Liver (tissue), 8 donors: ENCODE measurements at regions not wholly inside any gene's neighbourhood (a gene's known extent, or its start where the extent isn't known, plus 50 kb on each side); places are given as distances from the start of the nearest gene placed in this dataset.

Experiments used
- DNase-seq: peaks from one replicate; pipeline ENCODE4 v3.0.0-alpha.2; 2017; ENCODE audit warnings: low spot score
- H3K27ac ChIP-seq, 2 donors: one replicate each; pipeline ENCODE4 v1.7.0; 2013; ENCODE audit warnings: inconsistent platforms in 2 of 2, low read length in 2 of 2, control low read depth in 1 of 2, low read depth in 1 of 2, mild to moderate bottlenecking in 1 of 2
- H3K27me3 ChIP-seq, 4 donors: one replicate each; pipeline versions ENCODE4 v1.6.1 to v1.7.0; 2013; ENCODE audit warnings: low read length in 3 of 4, inconsistent platforms in 1 of 4, mild to moderate bottlenecking in 1 of 4, moderate library complexity in 1 of 4; ENCODE audit not compliant: control insufficient read depth in 4 of 4, insufficient read depth in 4 of 4
- H3K36me3 ChIP-seq, 4 donors: one replicate each; pipeline versions ENCODE4 v1.6.1 to v1.7.0; 2013; ENCODE audit warnings: low read length in 3 of 4, mild to moderate bottlenecking in 3 of 4, low read depth in 1 of 4, moderate library complexity in 1 of 4; ENCODE audit not compliant: control insufficient read depth in 4 of 4, insufficient read depth in 3 of 4
- H3K4me1 ChIP-seq, 4 donors: one replicate each; pipeline versions ENCODE4 v1.6.1 to v1.7.0; 2013; ENCODE audit warnings: low read length in 3 of 4, mild to moderate bottlenecking in 3 of 4, moderate library complexity in 1 of 4; ENCODE audit not compliant: control insufficient read depth in 4 of 4, insufficient read depth in 4 of 4
- H3K4me3 ChIP-seq, 3 donors: one replicate each; pipeline versions ENCODE4 v1.6.1 to v1.7.0; 2013; ENCODE audit warnings: low read length in 3 of 3, control low read depth in 1 of 3, low read depth in 1 of 3, mild to moderate bottlenecking in 1 of 3
- H3K9ac ChIP-seq, 2 donors: one replicate each; pipeline ENCODE4 v1.7.0; 2013; ENCODE audit warnings: low read length in 2 of 2, mild to moderate bottlenecking in 2 of 2, moderate library complexity in 2 of 2, control low read depth in 1 of 2, low read depth in 1 of 2
- H3K9me3 ChIP-seq, 4 donors: one replicate each; pipeline versions ENCODE4 v1.6.1 to v1.7.0; 2013; ENCODE audit warnings: low read length in 3 of 4; ENCODE audit not compliant: control insufficient read depth in 4 of 4
- EGR1 ChIP-seq, 2 donors: IDR thresholded peaks; 2 replicates each; pipeline ENCODE4 v1.6.1; 2016 to 2018; ENCODE audit warnings: antibody characterized with exemption in 2 of 2, low read depth in 2 of 2
- FOXA2 ChIP-seq: IDR thresholded peaks from 2 replicates; pipeline ENCODE4 v1.6.1; 2016; ENCODE audit warnings: antibody characterized with exemption
- GABPA ChIP-seq, 2 donors: IDR thresholded peaks in 1 of 2; conservative IDR thresholded peaks in 1 of 2; 2 replicates each; pipeline ENCODE4 v1.6.1; 2016; ENCODE audit warnings: antibody characterized with exemption in 2 of 2, mild to moderate bottlenecking in 1 of 2, moderate library complexity in 1 of 2
- HNF4A ChIP-seq, 2 donors: conservative IDR thresholded peaks; 2 replicates each; pipeline ENCODE4 v1.6.1; 2016; ENCODE audit warnings: antibody characterized with exemption in 2 of 2, mild to moderate bottlenecking in 2 of 2
- NR2F2 ChIP-seq: IDR thresholded peaks from 2 replicates; pipeline ENCODE4 v1.6.1; 2016; ENCODE audit warnings: antibody characterized with exemption
- RAD21 ChIP-seq, 2 donors: IDR thresholded peaks; 2 replicates each; pipeline ENCODE4 v1.6.1; 2016; ENCODE audit warnings: antibody characterized with exemption in 2 of 2, mild to moderate bottlenecking in 2 of 2
- RXRA ChIP-seq, 2 donors: IDR thresholded peaks; 2 replicates each; pipeline ENCODE4 v1.6.1; 2017 to 2018; ENCODE audit warnings: antibody characterized with exemption in 2 of 2, mild to moderate bottlenecking in 1 of 2
- SP1 ChIP-seq: IDR thresholded peaks from 2 replicates; pipeline ENCODE4 v1.6.1; 2018; ENCODE audit warnings: antibody characterized with exemption, mild to moderate bottlenecking
- TAF1 ChIP-seq: conservative IDR thresholded peaks from 2 replicates; pipeline ENCODE4 v1.6.1; 2016; ENCODE audit warnings: antibody characterized with exemption, mild to moderate bottlenecking
- YY1 ChIP-seq: IDR thresholded peaks from 2 replicates; pipeline ENCODE4 v1.6.1; 2016; ENCODE audit warnings: antibody characterized with exemption, mild to moderate bottlenecking
- WGBS: extraction: QIAGEN DNeasy Blood & Tissue Kit; methylation state at CpG from one replicate; pipeline ENCODE4 v1.1.7; 2013; 5-methylcytosine and 5-hydroxymethylcytosine counted together
- TF ChIP-seq, protein P1 (sequence below): IDR thresholded peaks from 2 replicates; pipeline ENCODE4 v1.6.1; 2016; ENCODE audit warnings: antibody characterized with exemption, mild to moderate bottlenecking
- TF ChIP-seq, protein P2 (sequence below): IDR thresholded peaks from 2 replicates; pipeline ENCODE4 v1.6.1; 2016; ENCODE audit warnings: antibody characterized with exemption
- TF ChIP-seq, protein P3 (sequence below): fragments of 150-350 bp; IDR thresholded peaks from 2 replicates; pipeline ENCODE4 v1.5.1; 2017; ENCODE audit warnings: improper control_type of control experiment, low read depth, low read length; ENCODE audit not compliant: missing input control
- donor health status: healthy.
- donor health status: healthy.
- donor health status: healthy.
- donor health status: healthy.
- donor health status: healthy.

DNA sequence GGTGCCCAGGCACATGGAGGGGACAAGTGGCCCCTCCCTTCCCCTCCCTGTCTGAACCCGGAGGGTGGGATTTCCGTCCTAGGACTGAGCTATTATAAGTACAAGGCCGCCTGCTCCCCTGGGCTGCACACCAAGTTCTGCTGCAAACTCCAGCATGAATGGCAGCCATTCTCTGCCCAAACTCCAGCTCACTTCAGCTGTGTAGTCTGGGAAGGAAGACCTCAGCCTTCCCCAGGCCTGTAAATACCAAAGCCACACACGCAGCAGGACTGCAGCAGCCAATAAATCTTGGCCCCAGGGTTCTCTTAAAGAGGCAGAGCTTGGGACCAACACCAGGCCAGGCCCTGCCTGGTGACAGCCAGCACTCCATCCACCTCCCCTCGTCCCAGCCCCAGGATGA is 291.3 kb upstream of the ZMIZ1 start:
- DNase-seq: no peak
- no peak for TF ChIP-seq EGR1 (IDR thresholded peaks at IDR 0.05; ENCODE audit: low read depth in 2 of 2)
- peak in 1 of 2 donors; percentile 22 for TF ChIP-seq RAD21 (IDR thresholded peaks at IDR 0.05)
- H3K4me1 ChIP-seq: peaks cover 2 to 28% (median 21%) of the 10 kb centered on the region in 4 donors
- no peak overlapping the region for H3K9ac ChIP-seq
- H3K36me3 ChIP-seq: no peaks in the 10 kb centered on the region
- 64% methylated on average over 5 of the region's 5 CpGs for WGBS
- H3K27me3 ChIP-seq: no peaks in the 10 kb centered on the region
- no peaks in the 10 kb centered on the region for H3K9me3 ChIP-seq
- no peak overlapping the region for H3K27ac ChIP-seq
- no peak overlapping the region for H3K4me3 ChIP-seq

DNA sequence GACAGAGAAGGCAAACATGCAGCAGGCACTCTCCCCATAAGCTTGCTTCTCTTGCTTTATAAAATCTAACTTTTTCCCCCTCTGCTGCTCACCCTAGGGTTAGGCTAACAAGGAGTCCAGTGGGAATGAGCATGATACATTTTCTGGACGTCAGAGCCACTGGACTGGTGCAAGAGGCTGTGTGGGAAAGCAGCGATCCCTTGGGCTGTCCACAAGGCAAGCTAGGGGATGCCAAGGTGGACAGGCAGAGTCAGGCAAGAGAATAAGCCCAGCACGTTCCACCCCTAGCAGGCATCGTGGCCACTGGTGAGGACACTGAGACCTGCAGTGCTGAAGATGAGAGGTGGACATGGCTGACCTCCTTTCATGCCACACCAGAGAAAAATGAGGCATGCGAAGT is 290.9 kb upstream of the ZMIZ1 start:
- no peaks in the 10 kb centered on the region for H3K9me3 ChIP-seq
- 91% methylated on average over 5 of the region's 5 CpGs for WGBS
- DNase-seq: no peak
- H3K27ac ChIP-seq: no peak overlapping the region
- peaks cover 2 to 28% (median 21%) of the 10 kb centered on the region in 4 donors for H3K4me1 ChIP-seq
- no peak overlapping the region for H3K4me3 ChIP-seq
- TF ChIP-seq YY1: no peak
- no peak for TF ChIP-seq TAF1
- TF ChIP-seq GABPA (IDR thresholded peaks at IDR 0.05 in 1 of 2, conservative IDR thresholded peaks at IDR 0.05 in 1 of 2): no peak
- TF ChIP-seq NR2F2: no peak
- TF ChIP-seq FOXA2: no peak
- TF ChIP-seq, protein P1, sequence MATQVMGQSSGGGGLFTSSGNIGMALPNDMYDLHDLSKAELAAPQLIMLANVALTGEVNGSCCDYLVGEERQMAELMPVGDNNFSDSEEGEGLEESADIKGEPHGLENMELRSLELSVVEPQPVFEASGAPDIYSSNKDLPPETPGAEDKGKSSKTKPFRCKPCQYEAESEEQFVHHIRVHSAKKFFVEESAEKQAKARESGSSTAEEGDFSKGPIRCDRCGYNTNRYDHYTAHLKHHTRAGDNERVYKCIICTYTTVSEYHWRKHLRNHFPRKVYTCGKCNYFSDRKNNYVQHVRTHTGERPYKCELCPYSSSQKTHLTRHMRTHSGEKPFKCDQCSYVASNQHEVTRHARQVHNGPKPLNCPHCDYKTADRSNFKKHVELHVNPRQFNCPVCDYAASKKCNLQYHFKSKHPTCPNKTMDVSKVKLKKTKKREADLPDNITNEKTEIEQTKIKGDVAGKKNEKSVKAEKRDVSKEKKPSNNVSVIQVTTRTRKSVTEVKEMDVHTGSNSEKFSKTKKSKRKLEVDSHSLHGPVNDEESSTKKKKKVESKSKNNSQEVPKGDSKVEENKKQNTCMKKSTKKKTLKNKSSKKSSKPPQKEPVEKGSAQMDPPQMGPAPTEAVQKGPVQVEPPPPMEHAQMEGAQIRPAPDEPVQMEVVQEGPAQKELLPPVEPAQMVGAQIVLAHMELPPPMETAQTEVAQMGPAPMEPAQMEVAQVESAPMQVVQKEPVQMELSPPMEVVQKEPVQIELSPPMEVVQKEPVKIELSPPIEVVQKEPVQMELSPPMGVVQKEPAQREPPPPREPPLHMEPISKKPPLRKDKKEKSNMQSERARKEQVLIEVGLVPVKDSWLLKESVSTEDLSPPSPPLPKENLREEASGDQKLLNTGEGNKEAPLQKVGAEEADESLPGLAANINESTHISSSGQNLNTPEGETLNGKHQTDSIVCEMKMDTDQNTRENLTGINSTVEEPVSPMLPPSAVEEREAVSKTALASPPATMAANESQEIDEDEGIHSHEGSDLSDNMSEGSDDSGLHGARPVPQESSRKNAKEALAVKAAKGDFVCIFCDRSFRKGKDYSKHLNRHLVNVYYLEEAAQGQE: no peak
- H3K27me3 ChIP-seq: no peaks in the 10 kb centered on the region
- H3K9ac ChIP-seq: no peak overlapping the region
- no peaks in the 10 kb centered on the region for H3K36me3 ChIP-seq

DNA sequence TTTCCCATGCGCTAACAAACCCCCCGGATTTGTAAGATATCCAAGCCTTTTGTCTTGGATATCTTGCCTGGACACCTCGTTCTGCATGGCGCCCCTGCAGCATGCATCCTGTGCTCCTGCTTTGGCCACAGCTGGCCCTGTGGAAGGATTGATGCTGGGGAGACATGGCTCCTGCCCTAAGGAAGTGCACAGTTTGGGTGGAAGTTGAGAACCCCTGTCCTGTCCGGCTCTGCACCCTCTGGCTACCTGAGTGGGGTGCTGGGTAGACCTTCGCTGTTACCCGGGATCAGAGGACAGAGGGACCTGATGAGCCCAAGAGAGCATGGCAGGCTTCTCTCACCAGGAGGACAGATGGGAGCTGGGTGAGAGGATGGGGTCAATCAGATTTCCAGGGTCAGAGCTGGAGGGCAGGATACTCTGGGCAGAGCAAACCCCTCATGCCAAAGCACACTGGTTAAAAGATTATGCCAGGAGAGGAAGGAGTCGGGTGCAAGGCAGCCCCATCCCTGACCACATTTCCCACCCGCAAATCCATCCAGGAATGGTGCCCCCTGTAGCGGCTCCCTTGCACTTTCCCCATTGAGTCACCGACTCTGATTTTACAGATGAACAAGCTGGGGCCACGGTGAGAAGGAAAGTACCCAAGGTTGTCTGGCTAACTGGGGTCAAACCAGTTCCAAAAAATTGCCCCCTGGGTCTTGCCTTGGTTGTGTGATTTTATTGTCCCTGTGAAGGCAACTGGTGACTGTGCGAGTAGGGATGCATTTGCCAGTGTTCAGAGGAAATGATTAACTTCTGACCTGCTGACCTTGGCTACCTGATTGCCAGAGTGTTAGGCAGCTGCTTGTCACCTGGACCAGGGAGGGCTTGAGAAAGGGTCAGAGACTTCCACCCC is 290.1 kb upstream of the ZMIZ1 start:
- Histone ChIP-seq H3K9ac (no peak overlapping the region), H3K4me3 (no peak overlapping the region), H3K36me3 (no peaks in the 10 kb centered on the region), H3K9me3 (no peaks in the 10 kb centered on the region), H3K4me1 (peaks cover 2 to 28% (median 21%) of the 10 kb centered on the region in 4 donors), H3K27ac (no peak overlapping the region), H3K27me3 (no peaks in the 10 kb centered on the region)
- no peak for DNase-seq
- TF ChIP-seq RXRA (IDR thresholded peaks at IDR 0.05) (peak in 1 of 2 donors; percentile 68), TAF1 (no peak), RAD21 (IDR thresholded peaks at IDR 0.05) (peak; percentile 31 to 38), FOXA2 (no peak), HNF4A (conservative IDR thresholded peaks at IDR 0.05) (peak; percentile 5 to 69), SP1 (peak; percentile 15), NR2F2 (peak; percentile 38), GABPA (IDR thresholded peaks at IDR 0.05 in 1 of 2, conservative IDR thresholded peaks at IDR 0.05 in 1 of 2) (no peak)
- TF ChIP-seq, protein P2, sequence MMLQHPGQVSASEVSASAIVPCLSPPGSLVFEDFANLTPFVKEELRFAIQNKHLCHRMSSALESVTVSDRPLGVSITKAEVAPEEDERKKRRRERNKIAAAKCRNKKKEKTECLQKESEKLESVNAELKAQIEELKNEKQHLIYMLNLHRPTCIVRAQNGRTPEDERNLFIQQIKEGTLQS: no peak
- TF ChIP-seq, protein P3, sequence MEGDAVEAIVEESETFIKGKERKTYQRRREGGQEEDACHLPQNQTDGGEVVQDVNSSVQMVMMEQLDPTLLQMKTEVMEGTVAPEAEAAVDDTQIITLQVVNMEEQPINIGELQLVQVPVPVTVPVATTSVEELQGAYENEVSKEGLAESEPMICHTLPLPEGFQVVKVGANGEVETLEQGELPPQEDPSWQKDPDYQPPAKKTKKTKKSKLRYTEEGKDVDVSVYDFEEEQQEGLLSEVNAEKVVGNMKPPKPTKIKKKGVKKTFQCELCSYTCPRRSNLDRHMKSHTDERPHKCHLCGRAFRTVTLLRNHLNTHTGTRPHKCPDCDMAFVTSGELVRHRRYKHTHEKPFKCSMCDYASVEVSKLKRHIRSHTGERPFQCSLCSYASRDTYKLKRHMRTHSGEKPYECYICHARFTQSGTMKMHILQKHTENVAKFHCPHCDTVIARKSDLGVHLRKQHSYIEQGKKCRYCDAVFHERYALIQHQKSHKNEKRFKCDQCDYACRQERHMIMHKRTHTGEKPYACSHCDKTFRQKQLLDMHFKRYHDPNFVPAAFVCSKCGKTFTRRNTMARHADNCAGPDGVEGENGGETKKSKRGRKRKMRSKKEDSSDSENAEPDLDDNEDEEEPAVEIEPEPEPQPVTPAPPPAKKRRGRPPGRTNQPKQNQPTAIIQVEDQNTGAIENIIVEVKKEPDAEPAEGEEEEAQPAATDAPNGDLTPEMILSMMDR: no peak
- WGBS: 78% methylated on average over 13 of the region's 13 CpGs
